Activated B cell treated with CpG ODN at 0.5 μM for 24 hours (primary cell): ENCODE measurements at regions not wholly inside any gene's neighbourhood (a gene's known extent, or its start where the extent isn't known, plus 50 kb on each side); places are given as distances from the start of the nearest gene placed in this dataset.

Experiments
- ATAC-seq: fragments of 200-7000 bp; cut with Tn5 transposase; one replicate; pipeline ENCODE4 v1.10.0; 2021; ENCODE audit warnings: low read depth, mild to moderate bottlenecking, moderate library complexity
- CTCF ChIA-PET: fragments of 350-600 bp; sonication (Branson Sonifier 250); formaldehyde crosslinking; loops from one replicate; lab custom pipeline; 2021; ENCODE audit warnings: antibody characterized with exemption; lab: Charles Lee
- POLR2A ChIA-PET: fragments of 350-600 bp; sonication (Branson Sonifier 250); formaldehyde crosslinking; loops from one replicate; lab custom pipeline; 2021; ENCODE audit warnings: antibody characterized with exemption; lab: Charles Lee
- DNase-seq: peaks from one replicate; pipeline ENCODE4 v3.0.0; 2022
- H3K27ac Mint-ChIP-seq: one replicate; pipeline ENCODE4 v1.8.0; 2020; ENCODE audit warnings: mixed read lengths
- H3K27me3 Mint-ChIP-seq: one replicate; pipeline ENCODE4 v1.8.0; 2021; ENCODE audit warnings: mixed read lengths
- H3K36me3 Mint-ChIP-seq: one replicate; pipeline ENCODE4 v1.8.0; 2021; ENCODE audit warnings: low read depth, mixed read lengths
- H3K4me1 Mint-ChIP-seq: one replicate; pipeline ENCODE4 v1.8.0; 2021; ENCODE audit warnings: mixed read lengths
- H3K4me3 Mint-ChIP-seq: one replicate; pipeline ENCODE4 v1.8.0; 2020; ENCODE audit warnings: mild to moderate bottlenecking, mixed read lengths
- H3K9me3 Mint-ChIP-seq: one replicate; pipeline ENCODE4 v1.8.0; 2020; ENCODE audit warnings: mixed read lengths
- intact Hi-C: fragments of 100-400 bp; cut with micrococcal nuclease; formaldehyde crosslinking; loops from one replicate; pipeline ENCODE4 v1.15.1; 2024
- TF ChIP-seq, protein P1 (sequence below): fragments of 200-600 bp; IDR thresholded peaks from one replicate; pipeline ENCODE4 v1.8.0; 2022; ENCODE audit warnings: antibody characterized with exemption, mild to moderate bottlenecking

GRCh38 chr17:54270499-54270898, 447.8 kb downstream of the KIF2B start:
- Mint-ChIP-seq H3K36me3 (no peaks in the 10 kb centered on the region), H3K9me3 (peaks cover 13% of the 10 kb centered on the region), H3K27ac (no peak overlapping the region), H3K4me1 (no peaks in the 10 kb centered on the region), H3K27me3 (no peaks in the 10 kb centered on the region), H3K4me3 (no peak overlapping the region)
- TF ChIP-seq, protein P1, sequence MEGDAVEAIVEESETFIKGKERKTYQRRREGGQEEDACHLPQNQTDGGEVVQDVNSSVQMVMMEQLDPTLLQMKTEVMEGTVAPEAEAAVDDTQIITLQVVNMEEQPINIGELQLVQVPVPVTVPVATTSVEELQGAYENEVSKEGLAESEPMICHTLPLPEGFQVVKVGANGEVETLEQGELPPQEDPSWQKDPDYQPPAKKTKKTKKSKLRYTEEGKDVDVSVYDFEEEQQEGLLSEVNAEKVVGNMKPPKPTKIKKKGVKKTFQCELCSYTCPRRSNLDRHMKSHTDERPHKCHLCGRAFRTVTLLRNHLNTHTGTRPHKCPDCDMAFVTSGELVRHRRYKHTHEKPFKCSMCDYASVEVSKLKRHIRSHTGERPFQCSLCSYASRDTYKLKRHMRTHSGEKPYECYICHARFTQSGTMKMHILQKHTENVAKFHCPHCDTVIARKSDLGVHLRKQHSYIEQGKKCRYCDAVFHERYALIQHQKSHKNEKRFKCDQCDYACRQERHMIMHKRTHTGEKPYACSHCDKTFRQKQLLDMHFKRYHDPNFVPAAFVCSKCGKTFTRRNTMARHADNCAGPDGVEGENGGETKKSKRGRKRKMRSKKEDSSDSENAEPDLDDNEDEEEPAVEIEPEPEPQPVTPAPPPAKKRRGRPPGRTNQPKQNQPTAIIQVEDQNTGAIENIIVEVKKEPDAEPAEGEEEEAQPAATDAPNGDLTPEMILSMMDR: no peak
- ChIA-PET POLR2A (no interaction called here), CTCF (no interaction called here)
- no peak for ATAC-seq
- no peak for DNase-seq
- intact Hi-C loops: no loop called here

DNA sequence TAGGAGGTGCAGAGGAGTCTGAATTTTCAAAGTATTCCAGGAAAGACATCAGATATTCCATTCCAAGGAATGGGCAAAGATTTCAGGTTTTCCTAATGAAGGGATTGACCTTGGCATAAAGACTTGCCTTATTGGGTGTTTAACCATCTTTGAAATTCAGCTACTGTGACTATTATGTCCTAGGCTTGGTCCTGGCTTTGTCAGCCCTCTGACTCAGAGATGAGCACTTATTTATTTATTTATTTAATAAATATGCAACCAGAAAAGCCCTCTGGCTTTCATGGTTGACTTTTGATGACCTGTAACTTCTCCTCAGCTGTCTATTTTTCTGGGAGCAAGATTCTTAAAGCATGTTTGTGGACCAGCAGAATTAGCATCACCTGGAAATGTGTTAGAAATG, 455.1 kb downstream of the KIF2B start:
- Mint-ChIP-seq H3K27me3 (no peaks in the 10 kb centered on the region), H3K36me3 (no peaks in the 10 kb centered on the region)

GRCh38 chr17:54280741-54281140, 458.0 kb downstream of the KIF2B start:
- ATAC-seq: no peak
- TF ChIP-seq, protein P1: no peak
- no peak for DNase-seq
- Mint-ChIP-seq H3K36me3 (no peaks in the 10 kb centered on the region), H3K4me1 (no peaks in the 10 kb centered on the region), H3K9me3 (peaks cover 6% of the 10 kb centered on the region), H3K27me3 (no peaks in the 10 kb centered on the region), H3K4me3 (no peak overlapping the region), H3K27ac (no peak overlapping the region)
- ChIA-PET POLR2A (no interaction called here), CTCF (no interaction called here)
- intact Hi-C loops: no loop called here

More for the DNA sequence above, 455.1 kb downstream of the KIF2B start:
- Mint-ChIP-seq H3K4me1 (no peaks in the 10 kb centered on the region), H3K4me3 (no peak overlapping the region), H3K9me3 (peaks cover 3% of the 10 kb centered on the region), H3K27ac (no peak overlapping the region)
- ChIA-PET CTCF (no interaction called here), POLR2A (no interaction called here)
- TF ChIP-seq, protein P1: no peak
- ATAC-seq: no peak
- DNase-seq: no peak
- intact Hi-C loops: no loop called here

GRCh38 chr17:54282886-54283285, 460.2 kb downstream of the KIF2B start:
- ChIA-PET CTCF (no interaction called here), POLR2A (no interaction called here)
- Mint-ChIP-seq H3K4me1 (no peaks in the 10 kb centered on the region), H3K27me3 (no peaks in the 10 kb centered on the region), H3K27ac (no peak overlapping the region), H3K9me3 (peaks cover 6% of the 10 kb centered on the region), H3K4me3 (no peak overlapping the region), H3K36me3 (no peaks in the 10 kb centered on the region)
- TF ChIP-seq, protein P1: no peak
- DNase-seq: no peak
- intact Hi-C loops: no loop called here
- ATAC-seq: no peak

DNA sequence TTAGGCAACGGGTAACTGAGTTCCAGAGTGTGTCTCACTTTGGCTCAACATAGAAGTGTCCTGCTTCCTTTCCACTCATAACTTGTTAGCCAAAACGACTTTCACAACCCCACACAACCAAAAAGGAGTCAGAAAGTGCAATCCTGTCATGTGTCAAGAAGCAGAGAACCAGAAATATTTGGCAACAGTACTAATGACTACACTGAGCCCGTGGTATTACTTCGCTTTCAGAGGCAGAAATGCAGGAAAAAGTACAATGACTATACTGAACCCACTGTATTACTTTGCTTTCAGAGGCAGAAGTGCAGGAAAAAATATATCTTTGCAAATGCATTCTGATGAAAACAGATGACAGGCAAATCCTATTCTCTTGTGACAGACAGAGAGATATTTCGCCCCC, 484.6 kb downstream of the KIF2B start:
- no peak for ATAC-seq
- Mint-ChIP-seq H3K9me3 (no peaks in the 10 kb centered on the region), H3K4me1 (no peaks in the 10 kb centered on the region), H3K27ac (no peak overlapping the region), H3K36me3 (no peaks in the 10 kb centered on the region), H3K4me3 (no peak overlapping the region), H3K27me3 (no peaks in the 10 kb centered on the region)
- TF ChIP-seq, protein P1: no peak
- CTCF ChIA-PET: no interaction called here
- DNase-seq: no peak
- intact Hi-C loops: no loop called here
- POLR2A ChIA-PET: no interaction called here
